MG63 (cell line): ENCODE measurements at regions not wholly inside any gene's neighbourhood (a gene's known extent, or its start where the extent isn't known, plus 50 kb on each side); places are given as distances from the start of the nearest gene placed in this dataset.
"Not testable (repeated sequence)": the region's sequence is repeated elsewhere in the genome, so short reads cannot be mapped to it uniquely, and the experiment has no call there.

Experiments
- DNase-seq: peaks from one replicate; pipeline ENCODE4 v3.0.0-alpha.2; 2020
- H3K27me3 ChIP-seq: fragments of 250-450 bp; sonication (Bioruptor Pico); 2 replicates; pipeline ENCODE4 v1.5.1; 2020; ENCODE audit warnings: mild to moderate bottlenecking, moderate library complexity
- H3K36me3 ChIP-seq: fragments of 250-450 bp; sonication (Bioruptor Pico); 2 replicates; pipeline ENCODE4 v1.5.1; 2020; ENCODE audit warnings: mild to moderate bottlenecking, moderate library complexity
- H3K4me3 ChIP-seq: fragments of 250-450 bp; sonication (Bioruptor Pico); 2 replicates; pipeline ENCODE4 v1.5.1; 2020; ENCODE audit warnings: mild to moderate bottlenecking, moderate library complexity
- H3K9me3 ChIP-seq: fragments of 250-450 bp; sonication (Bioruptor Pico); 2 replicates; pipeline ENCODE4 v1.5.1; 2020; ENCODE audit warnings: mild to moderate bottlenecking, moderate library complexity

DNA sequence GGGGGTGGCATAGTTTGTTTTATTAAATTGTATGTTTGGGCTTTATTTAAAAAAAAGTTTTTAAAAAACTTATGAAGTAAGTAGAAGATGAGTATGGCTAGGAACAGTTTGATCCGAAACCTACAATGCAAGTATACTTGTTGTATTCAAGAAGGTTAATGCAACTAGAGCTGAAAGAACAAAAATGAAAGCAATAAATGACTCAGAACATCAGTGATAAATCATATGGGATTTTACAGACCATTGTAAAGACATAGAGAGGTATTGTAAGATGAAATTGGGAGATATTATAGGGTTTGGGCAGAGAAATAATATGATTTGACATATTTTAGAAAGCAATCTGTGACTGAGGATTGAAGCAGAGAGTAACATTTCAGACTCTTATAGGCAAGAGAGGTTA lies 1135.3 kb downstream of the SLITRK5 start:
- Histone ChIP-seq H3K36me3 (no peaks in the 10 kb centered on the region), H3K9me3 (no peaks in the 10 kb centered on the region), H3K27me3 (no peaks in the 10 kb centered on the region), H3K4me3 (no peak overlapping the region)
- DNase-seq, result no peak

DNA sequence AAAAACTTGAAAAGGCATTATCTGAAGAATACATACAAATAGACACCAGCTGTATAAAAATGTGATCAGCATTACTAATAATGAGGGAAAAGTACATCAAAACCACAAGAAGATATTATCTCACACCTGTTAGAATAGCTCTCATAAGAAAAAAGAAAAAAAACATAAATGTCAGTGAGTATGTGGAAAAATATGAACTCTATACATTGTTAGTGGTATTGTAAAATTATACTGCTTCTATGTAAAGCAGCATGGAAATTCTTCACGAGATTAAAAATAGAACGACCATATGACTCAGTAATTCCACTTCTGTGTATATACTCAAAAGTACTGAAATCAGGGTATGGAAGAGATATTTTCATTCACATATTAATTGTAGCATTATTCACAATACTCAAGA lies 1146.4 kb downstream of the SLITRK5 start:
- Histone ChIP-seq H3K9me3 (peaks cover 2% of the 10 kb centered on the region), H3K27me3 (no peaks in the 10 kb centered on the region)

GRCh38 chr13:88823114-88823513 lies 1151.9 kb downstream of the SLITRK5 start:
- H3K4me3 ChIP-seq, result no peak overlapping the region

More for the DNA sequence above, 1146.4 kb downstream of the SLITRK5 start:
- H3K4me3 ChIP-seq, result no peak overlapping the region
- DNase-seq, result no peak
- no peaks in the 10 kb centered on the region for H3K36me3 ChIP-seq

DNA sequence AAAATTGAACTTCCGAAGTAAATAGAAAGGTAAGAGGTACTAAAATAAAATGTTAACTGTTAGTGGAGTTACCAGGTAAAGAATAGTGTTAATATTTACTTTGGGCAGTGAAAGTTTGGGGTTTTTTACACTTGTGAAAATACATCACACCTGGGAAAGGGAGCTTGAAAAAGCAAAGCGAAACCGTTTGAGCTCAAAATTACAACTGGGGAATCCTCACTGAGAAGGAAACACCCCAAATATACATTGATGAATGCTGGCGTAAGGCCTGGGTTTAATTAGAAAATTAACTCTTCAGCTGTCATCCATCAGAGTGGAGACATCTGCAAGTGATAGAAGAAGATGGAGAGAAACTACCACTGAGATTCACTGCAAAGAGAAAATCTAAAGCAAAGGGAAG lies 1153.0 kb downstream of the SLITRK5 start:
- no peaks in the 10 kb centered on the region for H3K36me3 ChIP-seq
- no peak overlapping the region for H3K4me3 ChIP-seq
- DNase-seq, result no peak
- no peaks in the 10 kb centered on the region for H3K27me3 ChIP-seq
- no peaks in the 10 kb centered on the region for H3K9me3 ChIP-seq

More at GRCh38 chr13:88823114-88823513, 1151.9 kb downstream of the SLITRK5 start:
- Histone ChIP-seq H3K9me3 (no peaks in the 10 kb centered on the region), H3K36me3 (no peaks in the 10 kb centered on the region), H3K27me3 (no peaks in the 10 kb centered on the region)
- DNase-seq, result no peak

- DNase-seq, result no peak
- H3K9me3 ChIP-seq, result no peaks in the 10 kb centered on the region
- no peaks in the 10 kb centered on the region for H3K36me3 ChIP-seq
- no peaks in the 10 kb centered on the region for H3K27me3 ChIP-seq
- no peak overlapping the region for H3K4me3 ChIP-seq
Measured at GRCh38 chr13:88840085-88840484, 1168.9 kb downstream of the SLITRK5 start.

GRCh38 chr13:88852293-88852692 lies 1181.1 kb downstream of the SLITRK5 start:
- not testable (repeated sequence) for H3K4me3 ChIP-seq, H3K36me3 ChIP-seq, H3K9me3 ChIP-seq, H3K27me3 ChIP-seq, DNase-seq

DNA sequence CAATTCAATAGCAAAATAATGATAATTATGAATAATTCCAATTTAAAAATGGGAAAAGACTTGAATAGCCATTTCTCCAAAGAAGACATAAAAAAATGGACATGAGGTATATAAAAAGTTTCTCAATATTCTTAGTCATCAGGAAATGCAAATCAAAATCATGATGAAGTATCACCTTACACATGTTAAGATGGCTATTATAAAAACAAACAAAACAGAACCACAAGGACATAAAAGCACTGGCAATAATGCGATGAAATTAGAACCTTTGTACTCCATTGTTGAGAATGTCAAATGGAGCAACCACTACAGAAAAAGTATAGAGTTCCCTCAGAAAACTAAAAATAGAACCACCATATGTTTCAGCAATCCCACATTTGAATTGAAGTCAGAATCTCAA lies 1186.1 kb downstream of the SLITRK5 start:
- H3K4me3 ChIP-seq, result no peak overlapping the region
- DNase-seq, result no peak
- H3K36me3 ChIP-seq, result no peaks in the 10 kb centered on the region
- no peaks in the 10 kb centered on the region for H3K27me3 ChIP-seq
- 0 out of 2 replicates have a peak, but pooled peaks cover 2% of the 10 kb centered on the region for H3K9me3 ChIP-seq

GRCh38 chr13:88862095-88862620 lies 1191.0 kb downstream of the SLITRK5 start:
- no peak for DNase-seq
- no peak overlapping the region for H3K4me3 ChIP-seq
- H3K36me3 ChIP-seq, result no peaks in the 10 kb centered on the region
- no peaks in the 10 kb centered on the region for H3K27me3 ChIP-seq
- no peaks in the 10 kb centered on the region for H3K9me3 ChIP-seq

DNA sequence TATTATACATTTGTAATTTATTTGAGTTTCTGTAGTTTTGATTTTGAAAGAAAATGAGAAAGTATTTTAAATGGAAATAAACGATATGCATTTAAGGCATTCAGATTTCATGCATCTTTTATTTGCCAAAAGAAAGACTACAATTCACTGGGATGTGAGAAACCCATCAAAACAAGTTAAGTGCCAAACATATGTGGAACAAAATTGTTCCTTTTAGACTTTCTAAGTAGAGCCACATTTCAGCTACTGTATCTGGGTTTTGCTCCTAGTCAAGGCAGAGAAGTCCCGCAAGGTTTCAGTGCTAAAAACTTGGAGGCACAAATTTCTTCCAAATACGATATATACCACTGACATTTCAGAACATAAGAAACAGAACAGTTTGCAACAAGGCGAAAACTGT lies 1191.9 kb downstream of the SLITRK5 start:
- H3K9me3 ChIP-seq, result no peaks in the 10 kb centered on the region
- no peaks in the 10 kb centered on the region for H3K27me3 ChIP-seq
- H3K4me3 ChIP-seq, result no peak overlapping the region
- H3K36me3 ChIP-seq, result no peaks in the 10 kb centered on the region
- DNase-seq, result no peak

DNA sequence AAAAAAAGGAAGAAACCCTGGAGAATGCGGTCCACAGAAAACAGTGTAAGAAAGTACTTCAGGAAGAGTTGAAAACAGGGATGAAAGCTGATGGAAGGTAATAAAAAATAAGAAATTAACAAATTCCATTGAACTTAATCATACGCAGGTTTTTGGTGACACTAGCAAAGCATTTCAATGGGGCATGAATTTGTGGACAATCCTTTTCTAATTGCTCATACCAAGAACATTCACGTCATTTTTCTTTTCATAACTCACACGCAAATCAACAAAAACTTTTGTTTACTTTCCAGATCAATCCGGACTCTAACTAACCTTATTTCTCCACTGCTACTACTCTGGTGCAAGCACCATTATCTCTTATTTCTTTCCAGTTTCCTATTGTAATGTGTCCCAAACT lies 1195.0 kb downstream of the SLITRK5 start:
- no peak for DNase-seq
- Histone ChIP-seq H3K36me3 (no peaks in the 10 kb centered on the region), H3K4me3 (no peak overlapping the region), H3K9me3 (no peaks in the 10 kb centered on the region), H3K27me3 (no peaks in the 10 kb centered on the region)

- no peak for DNase-seq
- no peaks in the 10 kb centered on the region for H3K27me3 ChIP-seq
- no peaks in the 10 kb centered on the region for H3K9me3 ChIP-seq
- no peaks in the 10 kb centered on the region for H3K36me3 ChIP-seq
- no peak overlapping the region for H3K4me3 ChIP-seq
Measured at GRCh38 chr13:88883741-88884140, 1212.6 kb downstream of the SLITRK5 start.

DNA sequence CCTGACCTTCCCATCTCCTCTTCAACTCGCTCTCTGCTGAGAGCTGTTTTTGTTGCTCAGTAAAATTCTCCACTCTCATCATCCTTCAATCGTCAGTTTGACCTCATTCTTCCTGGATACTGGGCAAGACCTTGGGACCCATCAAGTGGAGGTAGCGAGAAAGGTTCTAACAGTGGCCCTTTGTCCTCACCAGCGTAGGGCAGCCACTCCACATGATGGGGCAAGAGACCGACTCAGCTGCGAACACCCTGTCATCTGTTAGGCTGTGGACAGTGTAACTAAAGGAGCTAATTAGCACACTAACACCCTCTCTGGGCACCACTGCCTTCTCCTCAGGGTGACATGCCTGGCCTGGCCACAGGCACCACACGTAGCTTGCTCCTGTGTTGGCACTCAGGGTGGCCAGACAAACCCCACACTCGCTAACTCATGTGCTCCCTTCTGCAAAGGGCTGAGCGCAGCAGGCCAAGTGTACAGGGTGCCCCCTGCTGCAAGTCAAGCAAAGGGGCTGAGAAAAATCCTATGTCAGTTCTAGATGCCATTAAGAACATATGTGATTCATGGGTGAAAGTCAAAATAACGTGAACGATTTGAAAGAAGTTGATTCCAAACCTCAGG lies 1216.0 kb downstream of the SLITRK5 start:
- Histone ChIP-seq H3K27me3 (no peaks in the 10 kb centered on the region), H3K36me3 (no peaks in the 10 kb centered on the region), H3K4me3 (no peak overlapping the region), H3K9me3 (no peaks in the 10 kb centered on the region)
- no peak for DNase-seq

DNA sequence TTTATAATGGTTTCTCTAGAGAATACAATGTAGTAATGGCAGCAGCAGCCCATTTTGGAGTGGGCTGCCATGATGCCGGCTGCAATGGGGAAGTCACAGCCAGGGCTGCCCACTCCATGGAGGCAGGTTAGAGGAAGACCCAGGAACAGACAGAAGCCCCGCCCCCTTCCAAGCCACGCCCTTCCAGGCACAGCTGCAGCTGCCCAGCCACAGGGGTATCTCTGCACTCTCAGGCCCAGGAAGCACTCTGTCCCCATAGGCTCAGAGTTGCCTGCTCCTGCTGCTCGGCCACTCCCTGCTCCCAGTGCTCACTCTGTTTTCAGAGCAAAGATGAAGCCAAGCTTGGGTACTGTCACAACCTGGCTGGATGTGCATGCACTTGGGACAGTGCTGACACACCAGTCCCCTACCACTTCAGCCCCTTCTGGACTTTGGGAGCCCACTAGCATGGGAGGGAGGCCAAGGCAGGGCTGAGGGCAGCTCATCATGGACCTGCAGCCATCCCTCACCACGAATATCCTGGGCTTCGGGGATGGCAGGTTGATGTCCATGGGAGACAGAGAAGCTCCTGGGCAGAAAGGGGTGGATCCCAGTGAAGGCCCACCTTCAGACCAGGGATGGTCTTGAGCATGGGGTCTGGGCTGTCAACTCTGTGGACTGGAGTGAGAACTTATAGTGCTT lies 1224.2 kb downstream of the SLITRK5 start:
- H3K27me3 ChIP-seq, result no peaks in the 10 kb centered on the region
- H3K9me3 ChIP-seq, result no peaks in the 10 kb centered on the region
- H3K4me3 ChIP-seq, result no peak overlapping the region
- H3K36me3 ChIP-seq, result no peaks in the 10 kb centered on the region
- DNase-seq, result no peak

- Histone ChIP-seq H3K27me3 (no peaks in the 10 kb centered on the region), H3K9me3 (no peaks in the 10 kb centered on the region), H3K36me3 (no peaks in the 10 kb centered on the region), H3K4me3 (no peak overlapping the region)
- no peak for DNase-seq
Measured at GRCh38 chr13:88896466-88896865, 1225.3 kb downstream of the SLITRK5 start.

DNA sequence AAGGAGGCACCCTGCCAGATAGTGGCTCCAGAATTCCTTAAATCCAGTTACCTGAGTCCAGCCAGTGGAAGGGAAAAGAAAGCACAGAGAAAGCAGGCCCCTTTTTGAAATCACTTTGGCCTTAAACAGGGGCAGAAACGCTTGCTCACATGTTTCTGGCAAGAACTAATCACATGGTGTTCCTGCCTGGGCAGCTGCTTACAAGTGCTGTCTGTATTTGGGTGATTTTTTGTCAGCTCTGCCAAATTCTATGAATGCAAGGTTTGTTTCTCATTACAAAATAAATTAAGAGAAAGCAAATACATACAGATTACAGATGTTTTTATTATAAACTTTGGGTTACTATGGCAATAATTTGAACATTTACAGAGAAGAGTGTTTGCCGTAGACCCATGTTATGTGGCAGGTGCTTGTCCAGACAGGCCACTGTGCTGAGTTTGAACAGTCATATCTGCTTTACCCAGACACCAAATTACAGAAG lies 1237.8 kb downstream of the SLITRK5 start:
- H3K36me3 ChIP-seq, result no peaks in the 10 kb centered on the region
- H3K4me3 ChIP-seq, result no peak overlapping the region
- no peaks in the 10 kb centered on the region for H3K9me3 ChIP-seq

DNA sequence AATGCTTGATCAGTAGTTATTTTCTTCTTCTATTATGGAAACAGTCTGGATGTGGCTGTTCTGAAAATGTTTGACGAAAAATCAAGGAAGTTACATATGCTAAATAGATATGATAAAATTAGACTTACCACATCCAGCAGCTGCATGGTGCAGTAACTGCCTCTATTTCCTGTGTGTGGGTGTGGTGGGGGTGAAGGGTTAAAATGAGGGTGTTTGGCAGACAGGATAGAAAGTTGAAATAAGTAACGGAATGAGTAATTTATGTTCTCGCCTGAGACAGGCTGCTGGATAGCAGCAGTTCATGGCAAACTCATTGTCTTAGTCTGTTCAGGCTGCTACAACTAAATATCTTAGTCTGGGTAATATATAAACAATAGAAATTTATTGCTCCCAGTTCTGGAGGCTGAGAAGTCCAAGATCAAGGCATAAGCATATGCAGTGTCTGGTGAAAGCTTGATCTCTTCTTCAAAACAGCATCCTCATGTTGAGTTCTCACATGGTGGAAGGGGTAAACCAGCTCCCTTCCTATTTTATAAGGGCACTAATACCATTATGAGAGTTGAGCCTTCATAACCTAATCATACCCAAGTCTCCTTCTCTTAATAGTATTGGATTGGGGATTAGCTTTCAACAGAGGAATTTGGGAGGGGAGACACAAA lies 1248.9 kb downstream of the SLITRK5 start:
- DNase-seq, result no peak
- Histone ChIP-seq H3K36me3 (no peaks in the 10 kb centered on the region), H3K9me3 (no peaks in the 10 kb centered on the region), H3K27me3 (no peaks in the 10 kb centered on the region), H3K4me3 (no peak overlapping the region)

More for the DNA sequence above, 1237.8 kb downstream of the SLITRK5 start:
- H3K27me3 ChIP-seq, result no peaks in the 10 kb centered on the region
- DNase-seq, result no peak

DNA sequence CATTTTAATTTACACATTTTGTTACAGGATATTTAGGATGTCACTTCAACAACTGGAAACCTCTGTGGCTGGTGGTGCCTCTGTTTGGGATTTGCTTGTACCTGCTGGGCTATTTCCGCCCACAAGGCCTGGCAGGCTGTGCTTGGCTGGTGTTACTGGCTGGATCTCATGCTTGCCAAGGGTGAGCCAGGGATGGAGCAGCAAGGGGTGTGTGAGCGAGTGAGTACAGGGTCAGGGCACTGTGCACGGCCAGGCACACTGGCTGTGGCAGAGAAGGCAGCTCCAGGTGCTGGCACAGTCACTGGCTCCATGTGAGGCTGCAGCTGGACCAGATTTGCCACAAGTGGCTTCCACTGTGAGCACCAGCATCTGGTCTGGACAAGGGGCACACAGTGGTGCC lies 1254.8 kb downstream of the SLITRK5 start:
- H3K27me3 ChIP-seq, result no peaks in the 10 kb centered on the region
- no peak for DNase-seq
- H3K36me3 ChIP-seq, result no peaks in the 10 kb centered on the region
- no peak overlapping the region for H3K4me3 ChIP-seq
- H3K9me3 ChIP-seq, result no peaks in the 10 kb centered on the region
